ENCODE measurements at regions not wholly inside any gene's neighbourhood (a gene's known extent, or its start where the extent isn't known, plus 50 kb on each side); places are given as distances from the start of the nearest gene placed in this dataset.

GRCh38 chr15:97456521-97457202, 503.8 kb upstream of the ARRDC4 start:
- no peak for DNase-seq (ENCODE audit: low read depth in 2 of 2, low spot score in 1 of 2)

GRCh38 chr15:97457203-97457847, 503.2 kb upstream of the ARRDC4 start:
- DNase-seq (ENCODE audit: low read depth in 2 of 2, low spot score in 1 of 2), result no peak

- no peak for DNase-seq (ENCODE audit: low read depth in 2 of 2, low spot score in 1 of 2)
Observed at GRCh38 chr15:97459771-97460170, 500.7 kb upstream of the ARRDC4 start.

GRCh38 chr15:97461226-97461625, 499.3 kb upstream of the ARRDC4 start:
- no peak for DNase-seq (ENCODE audit: low read depth in 2 of 2, low spot score in 1 of 2)

DNA sequence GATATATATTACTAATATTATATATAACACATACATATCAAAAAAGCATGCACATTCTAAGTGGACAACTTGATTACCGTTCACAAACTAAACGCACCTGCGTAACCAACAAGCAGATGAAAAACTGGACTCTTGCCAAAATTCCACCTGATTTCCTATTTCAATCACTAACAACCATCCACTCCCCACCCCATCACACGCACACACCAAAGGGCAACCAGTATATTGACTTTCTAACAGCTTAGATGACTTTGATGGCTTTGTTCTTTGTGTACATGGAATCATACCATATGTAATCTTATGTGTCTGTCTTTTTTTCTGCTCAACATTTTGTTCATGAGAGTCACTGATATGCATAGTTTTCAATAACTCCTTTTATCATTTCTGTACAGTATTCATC, 496.8 kb upstream of the ARRDC4 start:
- DNase-seq (ENCODE audit: low read depth in 2 of 2, low spot score in 1 of 2), result no peak

DNA sequence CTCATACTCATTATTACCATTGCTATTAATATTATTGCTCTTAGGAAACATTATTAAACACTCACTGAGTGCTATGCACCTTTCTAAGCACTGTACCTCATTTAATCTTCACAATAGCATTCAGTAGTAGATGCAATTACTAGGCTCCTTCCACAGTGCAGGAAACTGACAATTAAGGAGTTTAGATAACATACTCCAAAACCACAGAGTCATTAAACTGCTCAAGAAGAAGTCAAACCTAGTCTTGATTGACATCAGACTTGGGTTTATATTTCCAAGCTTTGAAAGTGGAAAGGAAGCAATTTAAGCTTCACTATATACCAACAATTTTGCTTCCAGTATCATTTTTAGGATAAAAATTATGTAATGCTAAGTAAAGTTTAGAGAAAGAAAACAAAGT, 490.1 kb upstream of the ARRDC4 start:
- no peak for DNase-seq (ENCODE audit: low read depth in 2 of 2, low spot score in 1 of 2)

DNA sequence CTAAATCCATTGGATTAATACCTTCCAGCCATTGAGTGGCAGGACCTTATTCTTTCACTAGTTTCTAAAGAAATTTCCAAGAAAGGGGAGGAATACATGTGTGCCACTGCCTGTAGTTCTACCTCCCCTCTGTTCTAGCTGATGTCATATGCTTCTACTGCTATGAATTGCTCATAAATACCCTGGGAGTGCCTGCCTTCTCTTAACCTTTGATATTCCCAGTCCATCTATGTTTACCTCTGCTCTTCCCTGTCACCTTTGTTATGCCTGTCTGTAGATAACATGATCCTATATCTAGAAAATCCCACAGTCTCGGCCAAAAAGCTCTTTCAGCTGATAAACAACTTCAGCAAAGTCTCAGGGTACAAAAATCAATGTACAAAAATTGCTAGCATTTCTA, 486.9 kb upstream of the ARRDC4 start:
- no peak for DNase-seq (ENCODE audit: low read depth in 2 of 2, low spot score in 1 of 2)

DNA sequence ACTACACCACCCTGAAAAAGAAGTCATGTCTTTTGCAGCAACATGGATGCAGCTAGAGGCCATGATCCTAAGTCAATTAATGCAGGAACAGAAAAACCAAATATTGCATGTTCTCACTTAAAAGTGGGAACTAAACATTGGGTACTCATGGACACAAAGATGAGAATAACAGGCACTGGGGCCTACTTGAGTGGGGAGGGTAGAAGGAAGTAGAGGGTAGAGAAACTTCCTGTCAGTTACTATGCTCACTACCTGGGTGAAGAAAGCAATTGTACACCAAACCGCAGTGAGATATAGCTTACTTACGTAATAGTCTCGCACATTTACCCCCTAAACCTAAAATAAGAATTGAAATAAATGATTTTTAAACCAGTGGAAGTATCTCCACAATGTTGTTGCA, 480.5 kb upstream of the ARRDC4 start:
- DNase-seq (ENCODE audit: low read depth in 2 of 2, low spot score in 1 of 2), result no peak

GRCh38 chr15:97482521-97482920, 478.0 kb upstream of the ARRDC4 start:
- no peak for DNase-seq (ENCODE audit: low read depth in 2 of 2, low spot score in 1 of 2)

DNA sequence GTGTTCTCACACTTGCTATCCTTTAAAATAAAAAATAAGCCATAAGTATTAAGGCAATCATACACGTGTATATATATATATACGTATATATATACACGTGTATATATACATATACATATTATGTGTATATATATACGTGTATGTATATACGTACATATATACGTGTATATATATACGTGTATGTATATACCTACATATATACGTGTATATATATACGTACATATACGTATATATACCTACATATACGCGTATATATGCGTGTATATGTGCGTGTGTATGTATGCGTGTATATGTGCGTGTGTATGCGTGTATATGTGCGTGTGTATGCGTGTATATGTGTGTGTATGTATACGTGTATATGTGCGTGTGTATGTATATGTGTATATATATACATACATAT, 477.3 kb upstream of the ARRDC4 start:
- no peak for DNase-seq (ENCODE audit: low read depth in 2 of 2, low spot score in 1 of 2)

DNA sequence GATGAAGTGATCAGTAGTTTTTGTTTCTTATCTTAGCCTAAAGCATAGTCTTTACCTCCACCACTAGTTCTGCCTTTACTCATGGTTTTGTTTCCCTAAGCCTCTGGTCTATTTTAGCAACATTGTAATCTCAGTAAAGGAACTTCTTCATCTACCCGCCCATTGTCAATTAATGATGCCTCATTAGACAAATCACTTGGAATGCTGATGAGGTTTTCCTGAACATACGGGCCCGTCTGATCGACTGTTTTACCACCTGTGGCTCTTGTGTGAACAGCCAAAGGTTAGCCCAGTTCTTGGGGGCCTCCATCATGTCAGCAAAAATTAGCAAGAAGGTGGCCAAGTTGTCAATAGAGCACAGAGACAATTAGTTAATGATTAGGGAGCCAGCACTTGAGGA, 470.1 kb upstream of the ARRDC4 start:
- no peak for DNase-seq (ENCODE audit: low read depth in 2 of 2, low spot score in 1 of 2)

DNA sequence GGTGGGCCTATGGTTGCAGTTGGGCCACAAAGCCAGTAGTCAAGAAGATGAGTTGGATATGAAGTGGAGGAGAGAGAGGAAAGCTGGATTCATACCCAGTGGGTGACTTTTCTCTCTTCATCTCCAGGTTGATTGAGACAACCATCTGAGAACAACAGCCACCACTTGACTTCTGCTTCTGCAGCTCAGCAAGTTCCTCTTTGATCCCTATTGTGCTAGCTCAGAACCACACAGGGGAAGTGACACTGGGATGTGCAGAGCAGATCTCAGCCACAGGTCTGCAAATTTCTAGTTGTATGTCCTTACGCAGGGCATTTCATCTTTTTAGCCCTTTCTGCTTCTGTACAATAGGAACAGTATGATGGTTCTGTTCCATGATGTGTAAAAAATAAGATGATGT, 459.2 kb upstream of the ARRDC4 start:
- no peak for DNase-seq (ENCODE audit: low read depth in 2 of 2, low spot score in 1 of 2)

- no peak for DNase-seq (ENCODE audit: low read depth in 2 of 2, low spot score in 1 of 2)
Observed at GRCh38 chr15:97502038-97502437, 458.5 kb upstream of the ARRDC4 start.

DNA sequence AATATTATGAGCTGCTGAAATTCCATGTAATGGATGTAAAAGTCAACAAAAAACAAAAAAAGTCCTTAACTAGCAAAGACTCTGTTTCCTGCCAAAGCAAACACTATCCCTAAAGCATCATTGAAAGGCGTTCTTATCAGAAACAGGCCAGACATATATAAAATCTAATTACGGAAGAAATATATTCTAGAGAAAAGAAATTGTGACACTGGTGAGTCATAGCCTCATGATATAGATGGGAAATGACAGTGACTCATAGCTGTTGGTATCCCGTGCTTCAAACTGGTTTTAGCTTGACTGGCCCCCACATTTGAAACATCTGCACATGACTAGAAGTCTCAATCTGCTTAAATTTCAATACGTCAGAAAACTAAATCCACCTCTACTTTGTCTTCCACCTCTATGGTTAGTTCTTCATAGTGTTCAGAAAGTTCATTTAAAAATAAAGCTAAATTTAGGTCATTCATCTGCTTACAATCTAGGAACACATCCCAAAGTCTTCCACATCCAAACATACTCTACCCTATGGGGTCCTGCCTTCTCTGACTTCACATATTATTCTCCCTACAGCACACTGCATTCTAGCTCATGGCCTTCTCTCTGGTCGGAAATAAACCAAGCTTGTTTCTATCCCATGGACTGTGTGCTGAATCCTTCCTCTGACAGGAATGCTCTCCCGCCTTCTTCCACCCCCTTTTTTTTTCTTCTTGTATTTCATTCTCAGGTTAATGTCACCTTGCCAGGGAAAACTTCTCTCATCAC, 456.3 kb upstream of the ARRDC4 start:
- no peak for DNase-seq (ENCODE audit: low read depth in 2 of 2, low spot score in 1 of 2)

- DNase-seq (ENCODE audit: low read depth in 2 of 2, low spot score in 1 of 2), result no peak
Observed at GRCh38 chr15:97517737-97518136, 442.8 kb upstream of the ARRDC4 start.

GRCh38 chr15:97520689-97521088, 439.8 kb upstream of the ARRDC4 start:
- no peak for DNase-seq (ENCODE audit: low read depth in 2 of 2, low spot score in 1 of 2)

DNA sequence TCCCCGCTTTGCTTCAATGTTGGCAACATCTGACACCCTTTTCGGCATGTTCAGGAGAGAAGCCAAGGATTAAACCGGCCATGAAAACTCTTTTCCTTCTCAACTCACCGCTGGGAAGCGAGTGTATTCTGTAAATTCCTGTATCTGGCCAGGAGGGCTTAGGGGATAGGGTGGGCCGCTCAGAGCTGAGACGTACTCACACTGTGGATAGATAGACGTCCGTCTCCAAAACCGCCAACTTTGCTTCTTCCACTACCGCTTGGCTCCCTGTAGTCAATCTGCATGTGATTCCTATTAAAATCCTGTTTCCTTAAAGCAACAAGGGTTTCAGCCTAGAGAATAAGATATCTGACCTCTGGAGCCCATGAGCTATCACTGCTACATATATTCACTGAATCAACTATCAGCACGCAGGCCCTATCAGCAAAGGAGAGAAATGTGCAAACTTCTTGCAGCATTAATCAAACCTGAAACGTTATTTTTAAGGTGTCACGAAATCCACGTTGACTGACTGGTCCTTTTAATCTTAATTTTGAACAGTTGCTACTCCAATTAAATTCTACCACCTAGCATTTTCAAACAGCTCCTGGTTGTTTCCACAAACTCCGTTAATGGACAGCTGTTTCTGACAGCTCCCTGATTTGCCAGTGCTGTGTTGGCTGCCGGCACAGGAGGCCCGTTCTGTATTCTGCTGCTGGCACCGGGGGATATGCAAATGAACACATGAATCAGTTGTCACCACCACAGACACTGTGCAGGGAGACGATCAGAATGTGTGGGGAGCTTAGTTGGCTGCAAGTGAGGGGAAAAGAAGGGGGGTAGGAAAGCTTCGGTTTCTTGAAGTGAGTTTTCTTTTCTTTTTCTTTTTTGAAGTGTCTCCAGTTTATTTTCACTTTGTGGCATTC, 438.9 kb upstream of the ARRDC4 start:
- DNase-seq (ENCODE audit: low read depth in 2 of 2, low spot score in 1 of 2), result no peak

DNA sequence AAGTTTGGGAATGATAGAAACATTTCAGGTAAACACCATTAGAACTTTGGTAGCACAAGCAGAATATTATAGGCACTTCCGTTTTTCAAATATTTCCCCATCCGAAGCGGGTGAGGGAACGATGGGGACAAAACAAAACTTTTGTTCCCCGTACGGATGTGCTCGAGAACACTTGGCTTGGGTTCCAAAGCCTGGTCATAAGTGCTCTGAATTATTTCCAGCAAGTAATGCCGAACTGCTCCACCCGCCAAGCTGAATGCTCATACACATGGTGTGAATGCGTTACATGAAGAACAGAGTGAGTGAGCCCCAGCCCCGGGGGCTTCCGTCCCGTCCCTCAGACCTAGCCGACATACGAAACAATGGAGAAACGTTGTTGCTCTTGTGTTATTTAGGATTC, 438.2 kb upstream of the ARRDC4 start:
- DNase-seq (ENCODE audit: low read depth in 2 of 2, low spot score in 1 of 2), result no peak

DNA sequence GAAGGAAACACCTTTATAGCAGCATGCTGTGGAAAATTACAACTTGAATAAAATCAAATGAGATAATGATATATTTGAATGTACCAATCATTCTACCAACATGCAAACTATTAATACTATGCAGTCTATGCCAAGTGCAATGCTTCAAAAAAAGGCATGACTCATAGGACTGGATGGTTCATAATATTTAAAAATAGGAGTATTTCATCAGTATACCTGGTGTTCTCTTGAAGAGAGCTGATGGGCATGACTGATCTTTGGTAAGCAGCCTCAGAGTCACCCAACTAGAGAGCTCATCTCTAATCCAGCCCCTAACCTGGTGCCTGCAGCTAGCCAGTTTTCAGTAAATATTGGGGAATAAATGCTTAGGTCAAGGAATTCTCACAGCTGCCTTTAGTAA, 434.7 kb upstream of the ARRDC4 start:
- no peak for DNase-seq (ENCODE audit: low read depth in 2 of 2, low spot score in 1 of 2)

GRCh38 chr15:97528238-97528637, 432.3 kb upstream of the ARRDC4 start:
- no peak for DNase-seq (ENCODE audit: low read depth in 2 of 2, low spot score in 1 of 2)

DNA sequence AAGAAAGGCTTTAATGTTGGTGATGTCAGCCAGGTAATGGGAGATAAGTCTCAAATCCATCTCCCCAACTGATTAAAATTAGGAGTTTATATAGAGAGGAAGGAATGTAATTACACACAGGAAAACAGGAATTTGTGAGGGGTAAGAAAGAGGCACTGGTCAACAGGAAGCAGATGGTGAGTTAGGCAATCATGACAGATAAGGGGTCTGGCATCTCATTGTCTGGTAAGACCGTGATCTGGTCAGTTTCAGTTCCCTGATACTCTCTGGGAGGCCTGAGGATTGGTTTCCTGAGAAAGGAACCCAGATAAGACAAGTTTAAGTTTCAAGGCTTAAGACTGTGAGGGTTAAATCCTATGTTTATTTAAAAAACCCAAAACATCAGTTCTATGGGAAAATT, 414.7 kb upstream of the ARRDC4 start:
- DNase-seq (ENCODE audit: low read depth in 2 of 2, low spot score in 1 of 2), result no peak
